ENCODE measurements at regions not wholly inside any gene's neighbourhood (a gene's known extent, or its start where the extent isn't known, plus 50 kb on each side); places are given as distances from the start of the nearest gene placed in this dataset.

DNA sequence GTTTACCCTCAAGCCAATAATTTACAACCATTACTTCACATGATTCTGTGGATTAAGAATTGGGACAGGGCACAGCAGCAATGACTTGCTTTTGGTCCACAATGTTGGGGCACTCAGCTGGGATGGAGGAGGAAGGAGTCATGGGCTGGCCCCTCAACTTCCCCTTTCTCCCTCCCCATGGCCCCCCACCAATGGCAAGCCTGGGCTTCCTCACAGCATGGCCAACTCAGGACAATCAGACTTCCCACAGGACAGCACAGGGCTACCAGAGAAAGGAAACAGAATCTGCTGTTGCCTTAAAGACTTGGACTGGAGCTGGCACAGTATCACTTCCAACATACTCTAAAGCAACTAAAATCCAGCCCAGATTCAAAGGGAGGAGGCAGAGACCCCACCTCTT lies 160.7 kb downstream of the PTPN20 start:
- TF ChIP-seq, protein P1, sequence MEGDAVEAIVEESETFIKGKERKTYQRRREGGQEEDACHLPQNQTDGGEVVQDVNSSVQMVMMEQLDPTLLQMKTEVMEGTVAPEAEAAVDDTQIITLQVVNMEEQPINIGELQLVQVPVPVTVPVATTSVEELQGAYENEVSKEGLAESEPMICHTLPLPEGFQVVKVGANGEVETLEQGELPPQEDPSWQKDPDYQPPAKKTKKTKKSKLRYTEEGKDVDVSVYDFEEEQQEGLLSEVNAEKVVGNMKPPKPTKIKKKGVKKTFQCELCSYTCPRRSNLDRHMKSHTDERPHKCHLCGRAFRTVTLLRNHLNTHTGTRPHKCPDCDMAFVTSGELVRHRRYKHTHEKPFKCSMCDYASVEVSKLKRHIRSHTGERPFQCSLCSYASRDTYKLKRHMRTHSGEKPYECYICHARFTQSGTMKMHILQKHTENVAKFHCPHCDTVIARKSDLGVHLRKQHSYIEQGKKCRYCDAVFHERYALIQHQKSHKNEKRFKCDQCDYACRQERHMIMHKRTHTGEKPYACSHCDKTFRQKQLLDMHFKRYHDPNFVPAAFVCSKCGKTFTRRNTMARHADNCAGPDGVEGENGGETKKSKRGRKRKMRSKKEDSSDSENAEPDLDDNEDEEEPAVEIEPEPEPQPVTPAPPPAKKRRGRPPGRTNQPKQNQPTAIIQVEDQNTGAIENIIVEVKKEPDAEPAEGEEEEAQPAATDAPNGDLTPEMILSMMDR (IDR thresholded peaks at IDR 0.05), result no peak
- TF ChIP-seq POLR2AphosphoS5 (IDR thresholded peaks at IDR 0.05), result no peak
- TF ChIP-seq POLR2A (IDR thresholded peaks at IDR 0.05), result no peak

All from prostate gland (tissue), 2 donors.